Common myeloid progenitor, CD34-positive (primary cell): ENCODE measurements at regions not wholly inside any gene's neighbourhood (a gene's known extent, or its start where the extent isn't known, plus 50 kb on each side); places are given as distances from the start of the nearest gene placed in this dataset.

Experiments
- CTCF ChIA-PET: fragments of 350-600 bp; sonication (Branson Sonifier 250); formaldehyde crosslinking; loops from one replicate; lab custom pipeline; 2021; ENCODE audit warnings: antibody characterized with exemption; lab: Charles Lee
- POLR2A ChIA-PET: fragments of 350-600 bp; sonication (Branson Sonifier 250); formaldehyde crosslinking; loops from one replicate; lab custom pipeline; 2021; ENCODE audit warnings: antibody characterized with exemption; lab: Charles Lee
- DNase-seq, 3 donors: peaks; one replicate each; pipeline versions ENCODE4 v3.0.0 to v3.0.0-alpha.2; 2013
- H3K27ac ChIP-seq, 2 experiments: 1 replicate in 1 of 2; 2 replicates in 1 of 2; pipeline ENCODE4 v1.7.0; 2013; ENCODE audit warnings: inconsistent platforms in 2 of 2, low read length in 2 of 2, mild to moderate bottlenecking in 2 of 2, low read depth in 1 of 2, moderate library complexity in 1 of 2; ENCODE audit not compliant: severe bottlenecking in 2 of 2, insufficient read depth in 1 of 2, poor library complexity in 1 of 2
- H3K27me3 ChIP-seq, 5 experiments: replicated peaks in 2 of 5; 1 replicate in 3 of 5; 2 replicates in 2 of 5; pipeline versions ENCODE4 v1.6.1 to v1.7.0; 2013; ENCODE audit warnings: low read length in 4 of 5, mild to moderate bottlenecking in 2 of 5, moderate library complexity in 2 of 5, inconsistent platforms in 1 of 5; ENCODE audit not compliant: insufficient read depth in 5 of 5, control insufficient read depth in 4 of 5
- H3K36me3 ChIP-seq, 4 experiments: 1 replicate in 2 of 4; 2 replicates in 2 of 4; pipeline versions ENCODE4 v1.6.1 to v1.7.0; 2013; ENCODE audit warnings: low read length in 3 of 4, control low read depth in 1 of 4, mild to moderate bottlenecking in 1 of 4; ENCODE audit not compliant: control insufficient read depth in 4 of 4, insufficient read depth in 4 of 4
- H3K4me1 ChIP-seq, 4 experiments: 1 replicate in 3 of 4; 2 replicates in 1 of 4; pipeline versions ENCODE4 v1.6.1 to v1.7.1; 2013; ENCODE audit warnings: low read length in 3 of 4, mild to moderate bottlenecking in 3 of 4, control low read depth in 1 of 4, inconsistent platforms in 1 of 4, moderate library complexity in 1 of 4; ENCODE audit not compliant: control insufficient read depth in 4 of 4, insufficient read depth in 4 of 4; ENCODE audit errors: control extremely low read depth in 1 of 4
- H3K4me3 ChIP-seq, 7 experiments: 1 replicate in 4 of 7; 2 replicates in 3 of 7; pipeline versions ENCODE4 v1.5.1 to v1.7.0; 2013; ENCODE audit warnings: mild to moderate bottlenecking in 7 of 7, low read length in 6 of 7, moderate library complexity in 6 of 7, inconsistent platforms in 2 of 7, low read depth in 2 of 7, control low read depth in 1 of 7; ENCODE audit not compliant: insufficient read depth in 4 of 7, control insufficient read depth in 1 of 7; ENCODE audit errors: extremely low read depth in 1 of 7
- H3K9me3 ChIP-seq, 5 experiments: 1 replicate in 4 of 5; 2 replicates in 1 of 5; pipeline versions ENCODE4 v1.6.1 to v1.7.1; 2013; ENCODE audit warnings: low read length in 4 of 5, mild to moderate bottlenecking in 2 of 5, inconsistent platforms in 1 of 5, low read depth in 1 of 5, moderate library complexity in 1 of 5; ENCODE audit not compliant: control insufficient read depth in 4 of 5, insufficient read depth in 2 of 5; ENCODE audit errors: control extremely low read depth in 1 of 5
- WGBS: methylation state at CpG from one replicate; pipeline ENCODE4 v1.1.5; 2013; ENCODE audit not compliant: insufficient coverage; 5-methylcytosine and 5-hydroxymethylcytosine counted together

DNA sequence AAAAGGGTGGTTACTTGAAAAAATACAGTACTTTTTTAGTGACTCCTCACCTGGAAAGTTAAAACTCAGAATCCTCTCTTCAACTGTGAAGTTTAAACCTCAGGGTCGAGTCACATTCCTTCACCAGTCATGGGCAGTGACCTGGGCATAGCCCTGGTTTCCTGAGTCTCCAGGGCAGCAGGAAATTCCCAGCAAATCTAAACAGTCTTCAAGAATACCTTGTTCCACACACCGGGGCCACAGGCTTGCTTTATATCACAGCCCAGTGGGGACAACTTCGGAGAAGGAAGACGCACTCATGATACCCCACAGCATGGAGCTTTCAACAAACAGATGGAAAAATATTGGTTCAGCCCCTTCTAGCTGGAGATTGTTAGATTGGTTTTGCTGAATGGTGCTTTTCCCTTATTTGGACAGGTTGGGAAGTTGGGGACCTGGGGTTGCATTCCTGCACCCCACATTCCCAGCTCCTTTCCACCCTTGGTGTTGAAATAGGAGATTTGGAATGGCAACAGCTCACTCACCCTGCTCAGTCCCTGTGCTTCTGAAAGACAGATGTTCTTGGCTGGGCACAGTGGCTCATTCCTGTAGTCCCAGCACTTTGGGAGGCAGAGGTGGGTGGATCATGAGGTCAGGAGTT, 113.0 kb upstream of the TMEM170B start:
- ChIA-PET POLR2A (interaction anchor here (0.6 kb wide), 1 partner anchor 105 kb away, joined by 3 read pairs; no protein-coding TSS in a partner anchor), CTCF (interaction anchor here (0.6 to 1.6 kb wide), 2 partner anchors 8 to 224 kb away, joined by 3 to 4 read pairs; no protein-coding TSS in a partner anchor)
- H3K27me3 ChIP-seq: no peaks in the 10 kb centered on the region
- no peaks in the 10 kb centered on the region for H3K36me3 ChIP-seq
- DNase-seq: no peak
- peaks cover 0 to 5% (median 0%) of the 10 kb centered on the region in 5 experiments for H3K9me3 ChIP-seq
- no peak overlapping the region for H3K27ac ChIP-seq
- H3K4me3 ChIP-seq: no peak overlapping the region
- 78% methylated on average over 3 of the region's 4 CpGs for WGBS
- H3K4me1 ChIP-seq: no peaks in the 10 kb centered on the region

- no peak overlapping the region for H3K27ac ChIP-seq
- H3K4me1 ChIP-seq: no peaks in the 10 kb centered on the region
- CTCF ChIA-PET: no interaction called here
- WGBS: no CpG with 5 or more reads among the region's 1 CpG
- no peak for DNase-seq
- no peak overlapping the region for H3K4me3 ChIP-seq
- no peaks in the 10 kb centered on the region for H3K36me3 ChIP-seq
- H3K9me3 ChIP-seq: peaks cover 0 to 5% (median 0%) of the 10 kb centered on the region in 5 experiments
- POLR2A ChIA-PET: interaction anchor here (0.6 kb wide), 1 partner anchor 104 kb away, joined by 3 read pairs; no protein-coding TSS in a partner anchor
- no peaks in the 10 kb centered on the region for H3K27me3 ChIP-seq
Measured at GRCh38 chr6:11423667-11424066, 113.9 kb upstream of the TMEM170B start.

DNA sequence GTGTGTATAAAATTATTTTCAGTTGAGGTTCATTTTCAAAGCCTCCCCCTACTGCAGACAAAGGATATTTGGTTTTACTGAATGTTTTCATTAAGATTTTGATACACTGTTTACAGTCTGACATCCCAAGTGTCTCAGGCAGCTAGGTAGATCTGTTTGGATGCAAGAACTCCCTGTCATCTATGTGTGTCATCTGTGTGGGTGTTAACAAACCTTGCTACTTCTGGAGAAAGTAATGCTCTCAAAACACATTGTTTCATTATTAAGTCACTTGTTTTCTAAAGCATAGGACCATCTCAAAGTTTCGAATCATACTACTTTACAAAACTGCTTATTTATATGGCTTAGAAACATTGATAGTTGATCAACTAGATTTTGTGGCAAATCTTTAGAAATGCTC, 114.5 kb upstream of the TMEM170B start:
- no peak overlapping the region for H3K4me3 ChIP-seq
- POLR2A ChIA-PET: no interaction called here
- DNase-seq: no peak
- peaks cover 0 to 5% (median 0%) of the 10 kb centered on the region in 5 experiments for H3K9me3 ChIP-seq
- no peaks in the 10 kb centered on the region for H3K27me3 ChIP-seq
- H3K36me3 ChIP-seq: no peaks in the 10 kb centered on the region
- CTCF ChIA-PET: no interaction called here
- no peak overlapping the region for H3K27ac ChIP-seq
- no peaks in the 10 kb centered on the region for H3K4me1 ChIP-seq
- no CpG with 5 or more reads among the region's 1 CpG for WGBS

GRCh38 chr6:11419763-11420453, 117.6 kb upstream of the TMEM170B start:
- CTCF ChIA-PET: interaction anchor here (1.1 to 1.2 kb wide), 2 partner anchors 12 to 16 kb away, joined by 3 read pairs; no protein-coding TSS in a partner anchor
- H3K4me1 ChIP-seq: no peaks in the 10 kb centered on the region
- H3K9me3 ChIP-seq: peaks cover 0 to 5% (median 0%) of the 10 kb centered on the region in 5 experiments
- H3K27me3 ChIP-seq: no peaks in the 10 kb centered on the region
- DNase-seq: no peak
- no peaks in the 10 kb centered on the region for H3K36me3 ChIP-seq
- H3K4me3 ChIP-seq: no peak overlapping the region
- POLR2A ChIA-PET: no interaction called here
- H3K27ac ChIP-seq: no peak overlapping the region

DNA sequence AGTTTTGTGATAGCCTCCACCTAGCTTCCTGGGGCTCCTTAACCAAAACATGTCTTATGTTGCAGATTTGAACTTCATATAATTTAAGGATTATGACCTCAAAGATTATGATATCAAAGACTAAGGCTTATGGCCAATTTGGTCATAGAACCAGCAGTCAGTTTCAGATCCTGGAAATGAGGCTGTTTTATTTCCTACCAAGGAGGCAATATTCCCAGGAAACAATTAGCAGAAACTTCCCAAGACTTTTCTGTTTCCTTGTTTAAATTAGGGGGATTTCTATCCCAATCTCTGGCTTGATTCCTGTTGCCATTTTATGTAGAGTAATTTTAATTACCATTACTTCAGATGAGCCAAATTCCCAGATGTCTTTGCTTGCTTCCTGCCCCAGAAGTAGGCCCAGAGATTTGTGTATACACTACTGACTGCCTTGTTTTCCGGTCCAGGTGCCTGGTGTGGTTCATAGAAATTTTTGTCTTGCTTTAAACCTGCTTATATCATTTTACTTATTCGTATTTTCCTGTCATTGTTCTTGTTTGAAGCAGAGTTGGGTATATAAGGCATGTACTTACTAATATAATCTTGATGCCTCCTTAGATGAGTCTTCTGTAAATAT, 119.2 kb upstream of the TMEM170B start:
- ChIA-PET CTCF (no interaction called here), POLR2A (no interaction called here)
- Histone ChIP-seq H3K36me3 (no peaks in the 10 kb centered on the region), H3K9me3 (peaks cover 0 to 5% (median 0%) of the 10 kb centered on the region in 5 experiments), H3K27ac (no peak overlapping the region), H3K27me3 (no peaks in the 10 kb centered on the region), H3K4me3 (no peak overlapping the region), H3K4me1 (no peaks in the 10 kb centered on the region)
- WGBS: no CpG with 5 or more reads among the region's 2 CpGs
- no peak for DNase-seq

DNA sequence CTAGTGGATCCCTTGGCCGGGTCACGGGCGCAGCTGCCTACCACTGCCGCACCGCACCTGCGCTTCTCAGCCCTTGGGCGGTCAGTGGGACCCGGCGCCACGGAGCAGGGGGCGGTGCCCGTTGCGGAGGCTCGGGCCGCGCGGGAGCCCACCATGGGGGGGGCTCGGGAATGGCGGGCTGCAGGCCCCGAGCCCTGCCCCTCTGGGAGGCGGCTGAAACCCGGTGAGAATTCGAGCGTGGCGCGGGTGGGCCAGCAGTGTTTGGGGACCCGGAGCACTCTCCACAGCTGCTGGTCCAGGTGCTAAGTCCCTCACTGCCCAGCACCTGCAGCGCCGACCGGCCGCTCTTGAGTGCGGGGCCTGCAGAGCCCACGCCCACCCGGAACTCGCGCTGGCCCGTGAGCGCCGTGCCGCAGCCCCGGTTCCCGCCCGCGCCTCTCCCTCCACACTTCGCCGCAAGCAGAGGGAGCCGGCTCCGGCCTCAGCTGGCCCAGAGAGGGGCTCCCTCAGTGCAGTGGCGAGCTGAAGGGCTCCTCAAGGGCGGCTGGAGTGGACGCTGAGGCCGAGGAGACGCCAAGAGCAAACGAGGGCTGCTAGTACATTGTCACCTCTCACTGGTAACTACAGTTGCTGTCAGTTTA, 120.5 kb upstream of the TMEM170B start:
- no peak for DNase-seq
- ChIA-PET POLR2A (no interaction called here), CTCF (interaction anchor here (0.7 kb wide), 1 partner anchor 245 kb away, joined by 3 read pairs; no protein-coding TSS in a partner anchor)
- H3K36me3 ChIP-seq: no peaks in the 10 kb centered on the region
- H3K27me3 ChIP-seq: no peaks in the 10 kb centered on the region
- H3K4me1 ChIP-seq: peaks cover 0 to 9% (median 1%) of the 10 kb centered on the region in 4 experiments
- no peak overlapping the region for H3K4me3 ChIP-seq
- WGBS: 95% methylated on average over 49 of the region's 54 CpGs
- H3K27ac ChIP-seq: no peak overlapping the region
- H3K9me3 ChIP-seq: peaks cover 0 to 5% (median 0%) of the 10 kb centered on the region in 5 experiments
